GM19099 (cell line): ENCODE measurements at regions not wholly inside any gene's neighbourhood (a gene's known extent, or its start where the extent isn't known, plus 50 kb on each side); places are given as distances from the start of the nearest gene placed in this dataset.

ENCODE experiments used
- POLR2A ChIP-seq: IDR thresholded peaks from 3 replicates; pipeline ENCODE4 v1.6.1; 2011; ENCODE audit warnings: low read depth; ENCODE audit not compliant: insufficient read length; ENCODE audit errors: extremely low read depth

DNA sequence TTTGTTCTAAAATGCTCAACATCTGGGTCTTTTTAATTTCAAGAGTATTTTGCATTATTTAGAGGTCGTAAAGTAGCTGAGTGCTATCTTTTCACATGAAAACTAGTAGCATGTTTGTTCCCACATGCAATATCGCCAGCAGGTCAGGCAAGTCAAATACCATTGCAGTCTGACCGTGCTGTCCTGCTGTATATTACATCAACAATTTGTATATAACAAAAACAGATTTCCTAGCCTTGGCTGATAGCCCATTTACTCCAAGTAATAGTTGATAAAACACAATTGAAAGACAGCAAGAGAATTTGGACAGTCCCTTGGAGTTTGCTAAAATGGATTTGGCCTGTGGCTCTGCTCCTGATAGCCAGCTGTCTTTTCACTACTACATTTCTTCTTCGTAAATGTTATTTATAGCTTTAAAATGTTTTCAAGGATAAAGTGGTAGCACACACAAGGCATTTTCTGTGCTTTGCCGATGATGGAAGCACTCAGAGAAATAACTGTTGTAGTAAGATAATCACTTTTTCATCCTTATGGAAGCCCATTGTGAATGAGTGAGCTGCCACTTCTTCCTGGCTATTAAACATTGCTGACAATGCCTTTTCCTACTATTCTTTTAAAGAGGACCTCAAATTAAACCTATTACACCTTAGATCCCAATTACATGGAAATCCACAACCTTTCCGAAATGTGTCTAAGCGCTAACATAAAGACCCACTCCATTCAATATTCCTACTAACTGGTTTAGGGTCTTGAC, 992.1 kb downstream of the MAT2B start:
- no peak for TF ChIP-seq POLR2A

GRCh38 chr5:164498438-164498837, 993.0 kb downstream of the MAT2B start:
- TF ChIP-seq POLR2A: no peak

- no peak for TF ChIP-seq POLR2A
Observed at GRCh38 chr5:164500856-164501255, 995.4 kb downstream of the MAT2B start.

DNA sequence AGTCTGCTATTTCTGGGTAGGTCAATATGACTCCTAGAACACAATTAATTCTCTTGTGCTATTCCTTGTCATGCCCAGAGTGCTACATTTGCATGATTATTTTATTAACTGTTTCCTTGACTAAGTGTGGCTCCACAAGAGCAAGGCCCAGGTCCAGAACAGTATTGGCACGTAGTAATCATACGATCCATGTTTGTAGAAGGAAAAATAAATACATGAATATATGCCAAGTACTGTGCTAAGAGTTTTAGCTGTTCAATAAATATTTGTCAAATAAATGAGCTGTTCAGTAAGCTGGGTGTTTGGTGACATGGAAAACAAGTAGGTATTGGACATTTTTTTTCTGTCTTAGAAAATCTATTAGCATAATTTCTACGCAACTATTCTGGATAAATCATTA, 995.9 kb downstream of the MAT2B start:
- no peak for TF ChIP-seq POLR2A

- no peak for TF ChIP-seq POLR2A
Observed at GRCh38 chr5:164504141-164504772, 998.8 kb downstream of the MAT2B start.

DNA sequence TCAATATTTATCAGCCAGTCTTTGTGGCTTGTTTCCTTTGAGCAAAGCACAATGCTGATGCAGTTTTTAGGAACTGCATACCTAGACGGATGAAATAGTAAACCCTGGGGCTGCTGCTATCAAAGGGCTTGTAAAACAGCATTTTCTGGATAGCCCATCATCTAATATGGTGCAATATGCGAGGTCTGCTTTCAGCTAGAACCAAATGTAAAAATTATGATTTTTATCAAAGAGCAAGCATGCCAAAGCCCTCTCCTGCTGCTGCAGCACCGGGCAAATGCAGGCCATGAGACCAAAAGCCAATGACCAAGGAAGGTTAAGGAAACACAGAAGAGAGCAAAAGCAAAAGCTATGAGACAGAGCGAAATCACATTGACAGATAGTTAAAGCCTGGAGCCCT, 1000.4 kb downstream of the MAT2B start:
- no peak for TF ChIP-seq POLR2A

- no peak for TF ChIP-seq POLR2A
Observed at GRCh38 chr5:164518067-164518740, 1012.8 kb downstream of the MAT2B start.

GRCh38 chr5:164518741-164519080, 1013.3 kb downstream of the MAT2B start:
- no peak for TF ChIP-seq POLR2A

- TF ChIP-seq POLR2A: no peak
Observed at GRCh38 chr5:164532235-164532900, 1026.9 kb downstream of the MAT2B start.

GRCh38 chr5:164540174-164540573, 1034.8 kb downstream of the MAT2B start:
- TF ChIP-seq POLR2A: no peak

DNA sequence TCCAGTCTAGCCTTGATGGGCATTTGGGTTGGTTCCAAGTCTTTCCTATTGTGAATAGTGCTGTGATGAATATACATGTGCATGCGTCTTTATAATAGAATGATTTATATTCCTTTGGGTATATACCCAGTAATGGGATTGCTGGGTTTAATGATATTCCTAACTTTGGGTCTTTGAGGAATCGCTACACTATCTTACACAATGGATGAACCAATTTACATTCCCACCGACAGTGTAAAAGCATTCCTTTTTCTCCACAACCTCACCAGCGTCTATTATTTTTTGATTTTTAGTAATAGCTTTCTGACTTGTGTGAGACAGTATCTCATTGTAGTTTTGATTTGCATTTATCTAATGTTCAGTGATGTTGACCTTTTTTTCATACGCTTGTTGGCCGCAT, 1040.1 kb downstream of the MAT2B start:
- no peak for TF ChIP-seq POLR2A

- no peak for TF ChIP-seq POLR2A
Observed at GRCh38 chr5:164553851-164554250, 1048.4 kb downstream of the MAT2B start.

- TF ChIP-seq POLR2A: no peak
Observed at GRCh38 chr5:164555809-164556208, 1050.4 kb downstream of the MAT2B start.

DNA sequence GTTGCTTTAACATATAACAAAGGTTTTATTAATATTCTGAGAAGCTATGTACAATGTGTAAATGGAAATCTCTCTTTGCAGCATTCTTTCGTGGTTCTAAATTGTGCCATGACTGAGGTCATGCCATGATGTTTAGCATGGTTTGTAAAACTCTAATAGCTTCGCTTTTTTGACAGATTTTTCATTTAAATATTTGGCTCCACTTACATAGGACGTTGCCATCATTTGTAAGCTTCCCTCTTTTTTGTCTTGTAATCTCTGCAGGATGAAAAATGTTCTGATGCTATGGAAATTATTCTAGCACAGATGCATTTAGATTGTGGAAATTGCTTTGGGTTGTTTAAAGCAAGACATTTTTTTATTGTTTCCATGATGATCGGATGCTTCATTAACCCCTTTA, 1054.8 kb downstream of the MAT2B start:
- TF ChIP-seq POLR2A: no peak
